Calu3 (cell line): ENCODE measurements at regions not wholly inside any gene's neighbourhood (a gene's known extent, or its start where the extent isn't known, plus 50 kb on each side); places are given as distances from the start of the nearest gene placed in this dataset.
A peak's percentile ranks its signal among the peaks of the same experiment; 100 is the strongest.

Source experiments
- BruUV-seq: library from RNA; stranded (reverse); fragments of 400-500 nt; replicated peaks from 2 replicates; lab custom pipeline; 2021; lab: Mats Ljungman, UMichigan
- CTCF ChIA-PET: fragments of 300-600 bp; sonication (Branson Sonifier 250); formaldehyde crosslinking; loops from one replicate; lab custom pipeline; 2022; ENCODE audit warnings: antibody characterized with exemption; lab: Charles Lee
- DNase-seq: peaks from one replicate; pipeline ENCODE4 v3.0.0; 2022
- H3K27ac Mint-ChIP-seq: one replicate; pipeline ENCODE4 v1.8.0; 2022; ENCODE audit warnings: mixed read lengths; ENCODE audit not compliant: unreplicated experiment
- H3K27me3 Mint-ChIP-seq: one replicate; pipeline ENCODE4 v1.8.0; 2022; ENCODE audit warnings: mixed read lengths; ENCODE audit not compliant: unreplicated experiment
- H3K36me3 Mint-ChIP-seq: one replicate; pipeline ENCODE4 v1.8.0; 2022; ENCODE audit warnings: mild to moderate bottlenecking, moderate library complexity, mixed read lengths; ENCODE audit not compliant: insufficient read depth, unreplicated experiment
- H3K4me1 Mint-ChIP-seq: one replicate; pipeline ENCODE4 v1.8.0; 2022; ENCODE audit warnings: mild to moderate bottlenecking, low read depth, mixed read lengths; ENCODE audit not compliant: unreplicated experiment
- H3K4me3 Mint-ChIP-seq: one replicate; pipeline ENCODE4 v1.8.0; 2022; ENCODE audit warnings: mild to moderate bottlenecking, low read depth, moderate library complexity, mixed read lengths; ENCODE audit not compliant: unreplicated experiment
- H3K9me3 Mint-ChIP-seq: one replicate; pipeline ENCODE4 v1.8.0; 2022; ENCODE audit warnings: low read depth, mixed read lengths; ENCODE audit not compliant: unreplicated experiment
- intact Hi-C: fragments of 100-400 bp; cut with micrococcal nuclease; formaldehyde crosslinking; loops from one replicate; pipeline ENCODE4 v1.10.0; 2022; ENCODE audit not compliant: unreplicated experiment
- TF ChIP-seq, protein P1 (sequence below): fragments of 200-600 bp; IDR thresholded peaks from one replicate; pipeline ENCODE4 v1.8.0; 2022; ENCODE audit warnings: antibody characterized with exemption; ENCODE audit not compliant: unreplicated experiment

DNA sequence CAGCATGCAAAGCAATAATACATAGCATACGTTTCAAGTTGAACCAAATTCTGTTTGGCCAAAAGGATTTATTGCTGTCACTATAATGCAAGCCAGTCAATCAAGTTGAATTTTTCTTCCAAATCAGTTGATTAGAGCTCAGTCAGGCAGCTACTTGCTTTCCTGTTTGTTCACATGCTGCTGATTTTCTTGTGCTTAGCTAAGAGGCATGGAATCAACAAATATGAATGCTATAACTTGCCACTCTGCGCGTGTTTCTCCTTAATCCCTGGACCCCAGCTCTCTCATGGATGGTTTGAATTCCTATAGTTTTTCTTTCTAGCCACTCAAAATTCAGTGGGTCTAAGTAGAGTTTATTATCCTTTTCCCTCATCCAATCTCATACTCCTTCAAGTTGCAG is 311.3 kb downstream of the KLF5 start:
- Mint-ChIP-seq H3K4me1 (no peaks in the 10 kb centered on the region), H3K36me3 (peaks cover 6% of the 10 kb centered on the region), H3K9me3 (no peaks in the 10 kb centered on the region), H3K4me3 (no peak overlapping the region), H3K27me3 (no peaks in the 10 kb centered on the region), H3K27ac (no peak overlapping the region)
- intact Hi-C loops: no loop called here
- no TSS peak for BruUV-seq
- DNase-seq: no peak
- CTCF ChIA-PET: no interaction called here
- TF ChIP-seq, protein P1, sequence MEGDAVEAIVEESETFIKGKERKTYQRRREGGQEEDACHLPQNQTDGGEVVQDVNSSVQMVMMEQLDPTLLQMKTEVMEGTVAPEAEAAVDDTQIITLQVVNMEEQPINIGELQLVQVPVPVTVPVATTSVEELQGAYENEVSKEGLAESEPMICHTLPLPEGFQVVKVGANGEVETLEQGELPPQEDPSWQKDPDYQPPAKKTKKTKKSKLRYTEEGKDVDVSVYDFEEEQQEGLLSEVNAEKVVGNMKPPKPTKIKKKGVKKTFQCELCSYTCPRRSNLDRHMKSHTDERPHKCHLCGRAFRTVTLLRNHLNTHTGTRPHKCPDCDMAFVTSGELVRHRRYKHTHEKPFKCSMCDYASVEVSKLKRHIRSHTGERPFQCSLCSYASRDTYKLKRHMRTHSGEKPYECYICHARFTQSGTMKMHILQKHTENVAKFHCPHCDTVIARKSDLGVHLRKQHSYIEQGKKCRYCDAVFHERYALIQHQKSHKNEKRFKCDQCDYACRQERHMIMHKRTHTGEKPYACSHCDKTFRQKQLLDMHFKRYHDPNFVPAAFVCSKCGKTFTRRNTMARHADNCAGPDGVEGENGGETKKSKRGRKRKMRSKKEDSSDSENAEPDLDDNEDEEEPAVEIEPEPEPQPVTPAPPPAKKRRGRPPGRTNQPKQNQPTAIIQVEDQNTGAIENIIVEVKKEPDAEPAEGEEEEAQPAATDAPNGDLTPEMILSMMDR: no peak

DNA sequence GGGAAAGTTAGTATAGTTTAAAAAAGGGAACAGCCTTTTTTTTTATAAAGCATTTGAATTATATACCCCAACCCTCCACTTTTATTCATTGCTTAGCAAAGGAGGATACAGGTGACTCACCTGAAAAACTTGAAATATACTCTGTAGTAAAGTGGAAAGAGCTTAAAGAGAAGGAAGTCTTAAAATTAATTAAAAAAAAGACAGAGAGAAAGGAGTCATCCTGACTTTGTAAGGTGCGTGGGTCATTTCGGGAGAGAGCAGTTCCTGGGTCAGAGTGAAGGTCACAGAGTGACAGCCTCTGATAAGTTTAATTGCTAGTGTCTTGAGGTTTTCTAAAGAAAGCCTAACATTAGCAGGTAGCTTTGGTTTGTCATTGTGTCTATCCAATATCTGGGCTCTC is 310.3 kb downstream of the KLF5 start:
- CTCF ChIA-PET: interaction anchor here (0.6 to 2.4 kb wide), 5 partner anchors 31 to 267 kb away, joined by 3 to 7 read pairs (median 3); no protein-coding TSS in a partner anchor

DNA sequence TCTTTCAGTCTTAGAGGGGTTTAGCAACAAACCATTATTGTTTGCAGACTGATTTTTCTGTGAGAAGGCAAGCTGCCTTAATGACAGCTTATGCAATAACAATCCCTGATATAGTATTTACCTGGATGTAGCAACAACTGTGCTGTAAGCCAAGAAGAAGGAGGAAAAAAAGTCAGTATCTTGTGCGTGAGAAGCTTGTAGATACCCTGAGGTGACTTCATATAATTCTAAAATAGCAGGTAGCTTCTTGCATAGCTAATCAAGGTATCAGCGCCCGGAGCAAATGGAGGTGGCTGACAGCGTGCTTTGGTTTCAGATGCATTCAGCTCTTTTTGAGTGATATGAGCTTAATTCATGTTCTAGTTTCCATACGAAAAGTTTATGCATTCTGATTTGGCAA is 309.8 kb downstream of the KLF5 start:
- peak; percentile 3 for DNase-seq
- H3K4me3 Mint-ChIP-seq: no peak overlapping the region
- CTCF ChIA-PET: interaction anchor here (0.6 to 2.4 kb wide), 4 partner anchors 31 to 267 kb away, joined by 3 to 7 read pairs (median 5); no protein-coding TSS in a partner anchor

More for the DNA sequence above, 310.3 kb downstream of the KLF5 start:
- no peaks in the 10 kb centered on the region for H3K9me3 Mint-ChIP-seq
- no peak overlapping the region for H3K4me3 Mint-ChIP-seq
- DNase-seq: no peak
- peaks cover 6% of the 10 kb centered on the region for H3K36me3 Mint-ChIP-seq
- TF ChIP-seq, protein P1: no peak
- no peaks in the 10 kb centered on the region for H3K4me1 Mint-ChIP-seq
- TSS peak; percentile 20 for BruUV-seq
- no peaks in the 10 kb centered on the region for H3K27me3 Mint-ChIP-seq
- peak overlapping the region; percentile 84 for H3K27ac Mint-ChIP-seq
- intact Hi-C loops: loop anchor here (2.0 to 5.0 kb wide), 3 partner anchors 32 to 43 kb away; no protein-coding TSS in a partner anchor

DNA sequence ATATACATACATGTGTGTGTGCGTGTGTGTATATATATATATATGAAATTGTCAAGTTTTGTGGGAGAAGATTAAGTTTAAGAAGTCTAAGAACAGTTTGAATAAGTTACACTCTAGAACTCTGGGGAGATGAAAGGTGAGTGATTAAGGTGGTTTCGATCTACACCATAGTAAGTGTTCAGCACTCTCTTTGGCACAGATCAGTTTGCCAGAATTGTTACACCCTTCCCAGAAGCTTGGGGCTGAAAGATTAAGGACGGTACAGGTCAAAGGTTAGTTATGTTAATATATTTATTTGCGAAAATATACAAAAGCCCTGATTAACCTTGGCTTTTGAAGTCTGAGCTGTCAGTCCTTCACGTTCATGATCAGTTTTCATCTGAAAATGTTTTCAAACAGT is 309.1 kb downstream of the KLF5 start:
- no peak for DNase-seq
- Mint-ChIP-seq H3K4me1 (no peaks in the 10 kb centered on the region), H3K4me3 (no peak overlapping the region), H3K27ac (peak overlapping the region; percentile 84), H3K36me3 (peaks cover 6% of the 10 kb centered on the region), H3K27me3 (no peaks in the 10 kb centered on the region), H3K9me3 (no peaks in the 10 kb centered on the region)
- BruUV-seq: no TSS peak
- TF ChIP-seq, protein P1: no peak
- intact Hi-C loops: loop anchor here (2.0 to 5.0 kb wide), 3 partner anchors 31 to 44 kb away; no protein-coding TSS in a partner anchor
- CTCF ChIA-PET: interaction anchor here (1.3 to 2.4 kb wide), 2 partner anchors 30 to 49 kb away, joined by 3 to 7 read pairs; no protein-coding TSS in a partner anchor

More for the DNA sequence above, 309.8 kb downstream of the KLF5 start:
- intact Hi-C loops: loop anchor here (2.0 to 5.0 kb wide), 3 partner anchors 32 to 44 kb away; no protein-coding TSS in a partner anchor
- H3K4me1 Mint-ChIP-seq: no peaks in the 10 kb centered on the region
- peaks cover 6% of the 10 kb centered on the region for H3K36me3 Mint-ChIP-seq
- TF ChIP-seq, protein P1: no peak
- peak overlapping the region; percentile 84 for H3K27ac Mint-ChIP-seq
- H3K27me3 Mint-ChIP-seq: no peaks in the 10 kb centered on the region
- BruUV-seq: no TSS peak
- H3K9me3 Mint-ChIP-seq: no peaks in the 10 kb centered on the region
